ENCODE measurements at regions not wholly inside any gene's neighbourhood (a gene's known extent, or its start where the extent isn't known, plus 50 kb on each side); places are given as distances from the start of the nearest gene placed in this dataset.

- no peak for TF ChIP-seq ZNF143 (CRISPR knock-in tag; IDR thresholded peaks at IDR 0.05)
- no peak for TF ChIP-seq HOXA7 (CRISPR knock-in tag; IDR thresholded peaks at IDR 0.05)
- TF ChIP-seq, protein P1, sequence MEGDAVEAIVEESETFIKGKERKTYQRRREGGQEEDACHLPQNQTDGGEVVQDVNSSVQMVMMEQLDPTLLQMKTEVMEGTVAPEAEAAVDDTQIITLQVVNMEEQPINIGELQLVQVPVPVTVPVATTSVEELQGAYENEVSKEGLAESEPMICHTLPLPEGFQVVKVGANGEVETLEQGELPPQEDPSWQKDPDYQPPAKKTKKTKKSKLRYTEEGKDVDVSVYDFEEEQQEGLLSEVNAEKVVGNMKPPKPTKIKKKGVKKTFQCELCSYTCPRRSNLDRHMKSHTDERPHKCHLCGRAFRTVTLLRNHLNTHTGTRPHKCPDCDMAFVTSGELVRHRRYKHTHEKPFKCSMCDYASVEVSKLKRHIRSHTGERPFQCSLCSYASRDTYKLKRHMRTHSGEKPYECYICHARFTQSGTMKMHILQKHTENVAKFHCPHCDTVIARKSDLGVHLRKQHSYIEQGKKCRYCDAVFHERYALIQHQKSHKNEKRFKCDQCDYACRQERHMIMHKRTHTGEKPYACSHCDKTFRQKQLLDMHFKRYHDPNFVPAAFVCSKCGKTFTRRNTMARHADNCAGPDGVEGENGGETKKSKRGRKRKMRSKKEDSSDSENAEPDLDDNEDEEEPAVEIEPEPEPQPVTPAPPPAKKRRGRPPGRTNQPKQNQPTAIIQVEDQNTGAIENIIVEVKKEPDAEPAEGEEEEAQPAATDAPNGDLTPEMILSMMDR (CRISPR knock-in tag; IDR thresholded peaks at IDR 0.05), result no peak
- TF ChIP-seq ERF (CRISPR knock-in tag; IDR thresholded peaks at IDR 0.05), result no peak
- TF ChIP-seq, protein P2, sequence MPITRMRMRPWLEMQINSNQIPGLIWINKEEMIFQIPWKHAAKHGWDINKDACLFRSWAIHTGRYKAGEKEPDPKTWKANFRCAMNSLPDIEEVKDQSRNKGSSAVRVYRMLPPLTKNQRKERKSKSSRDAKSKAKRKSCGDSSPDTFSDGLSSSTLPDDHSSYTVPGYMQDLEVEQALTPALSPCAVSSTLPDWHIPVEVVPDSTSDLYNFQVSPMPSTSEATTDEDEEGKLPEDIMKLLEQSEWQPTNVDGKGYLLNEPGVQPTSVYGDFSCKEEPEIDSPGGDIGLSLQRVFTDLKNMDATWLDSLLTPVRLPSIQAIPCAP (CRISPR knock-in tag; IDR thresholded peaks at IDR 0.05; ENCODE audit: low read depth), result no peak
- TF ChIP-seq CREM (IDR thresholded peaks at IDR 0.05), result no peak
- no peak for TF ChIP-seq CREM (CRISPR knock-in tag; IDR thresholded peaks at IDR 0.05)
- TF ChIP-seq MAZ (IDR thresholded peaks at IDR 0.05; ENCODE audit: borderline replicate concordance, low read depth, low read length), result no peak
- TF ChIP-seq MAZ (CRISPR knock-in tag; IDR thresholded peaks at IDR 0.05; ENCODE audit: low read depth), result no peak
- no peak for TF ChIP-seq SIN3A (IDR thresholded peaks at IDR 0.05; ENCODE audit: borderline replicate concordance, low read depth, low read length)
- no peak for TF ChIP-seq ZNF83 (CRISPR knock-in tag; IDR thresholded peaks at IDR 0.05; ENCODE audit: borderline replicate concordance)
- no peak for TF ChIP-seq ZBTB7B (CRISPR knock-in tag; IDR thresholded peaks at IDR 0.05)
- TF ChIP-seq, protein P3, sequence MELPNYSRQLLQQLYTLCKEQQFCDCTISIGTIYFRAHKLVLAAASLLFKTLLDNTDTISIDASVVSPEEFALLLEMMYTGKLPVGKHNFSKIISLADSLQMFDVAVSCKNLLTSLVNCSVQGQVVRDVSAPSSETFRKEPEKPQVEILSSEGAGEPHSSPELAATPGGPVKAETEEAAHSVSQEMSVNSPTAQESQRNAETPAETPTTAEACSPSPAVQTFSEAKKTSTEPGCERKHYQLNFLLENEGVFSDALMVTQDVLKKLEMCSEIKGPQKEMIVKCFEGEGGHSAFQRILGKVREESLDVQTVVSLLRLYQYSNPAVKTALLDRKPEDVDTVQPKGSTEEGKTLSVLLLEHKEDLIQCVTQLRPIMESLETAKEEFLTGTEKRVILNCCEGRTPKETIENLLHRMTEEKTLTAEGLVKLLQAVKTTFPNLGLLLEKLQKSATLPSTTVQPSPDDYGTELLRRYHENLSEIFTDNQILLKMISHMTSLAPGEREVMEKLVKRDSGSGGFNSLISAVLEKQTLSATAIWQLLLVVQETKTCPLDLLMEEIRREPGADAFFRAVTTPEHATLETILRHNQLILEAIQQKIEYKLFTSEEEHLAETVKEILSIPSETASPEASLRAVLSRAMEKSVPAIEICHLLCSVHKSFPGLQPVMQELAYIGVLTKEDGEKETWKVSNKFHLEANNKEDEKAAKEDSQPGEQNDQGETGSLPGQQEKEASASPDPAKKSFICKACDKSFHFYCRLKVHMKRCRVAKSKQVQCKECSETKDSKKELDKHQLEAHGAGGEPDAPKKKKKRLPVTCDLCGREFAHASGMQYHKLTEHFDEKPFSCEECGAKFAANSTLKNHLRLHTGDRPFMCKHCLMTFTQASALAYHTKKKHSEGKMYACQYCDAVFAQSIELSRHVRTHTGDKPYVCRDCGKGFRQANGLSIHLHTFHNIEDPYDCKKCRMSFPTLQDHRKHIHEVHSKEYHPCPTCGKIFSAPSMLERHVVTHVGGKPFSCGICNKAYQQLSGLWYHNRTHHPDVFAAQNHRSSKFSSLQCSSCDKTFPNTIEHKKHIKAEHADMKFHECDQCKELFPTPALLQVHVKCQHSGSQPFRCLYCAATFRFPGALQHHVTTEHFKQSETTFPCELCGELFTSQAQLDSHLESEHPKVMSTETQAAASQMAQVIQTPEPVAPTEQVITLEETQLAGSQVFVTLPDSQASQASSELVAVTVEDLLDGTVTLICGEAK (IDR thresholded peaks at IDR 0.05), result no peak
- TF ChIP-seq, protein P3 (CRISPR knock-in tag; IDR thresholded peaks at IDR 0.05), result no peak
- no peak for TF ChIP-seq TAF1 (CRISPR knock-in tag; IDR thresholded peaks at IDR 0.05)
- TF ChIP-seq ZNF24 (IDR thresholded peaks at IDR 0.05), result no peak
- no peak for TF ChIP-seq ZNF282 (IDR thresholded peaks at IDR 0.05; ENCODE audit: partially characterized antibody)
Observed at GRCh38 chr1:13901597-13901996, 201.6 kb downstream of the PRDM2 start.
